Hematopoietic multipotent progenitor cell treated with erythropoietin and hydrocortisone succinate and interleukin-3 and kit ligand, for 8 days (in vitro differentiated cells): ENCODE measurements at regions not wholly inside any gene's neighbourhood (a gene's known extent, or its start where the extent isn't known, plus 50 kb on each side); places are given as distances from the start of the nearest gene placed in this dataset.

ENCODE experiments used
- DNase-seq: peaks from one replicate; pipeline ENCODE4 v3.0.0-alpha.2; 2015

GRCh38 chr21:41689289-41689583, 77.6 kb downstream of the RIPK4 start:
- no peak for DNase-seq

GRCh38 chr21:41687633-41688032, 79.2 kb downstream of the RIPK4 start:
- no peak for DNase-seq

GRCh38 chr21:41686664-41687063, 80.2 kb downstream of the RIPK4 start:
- DNase-seq = no peak

DNA sequence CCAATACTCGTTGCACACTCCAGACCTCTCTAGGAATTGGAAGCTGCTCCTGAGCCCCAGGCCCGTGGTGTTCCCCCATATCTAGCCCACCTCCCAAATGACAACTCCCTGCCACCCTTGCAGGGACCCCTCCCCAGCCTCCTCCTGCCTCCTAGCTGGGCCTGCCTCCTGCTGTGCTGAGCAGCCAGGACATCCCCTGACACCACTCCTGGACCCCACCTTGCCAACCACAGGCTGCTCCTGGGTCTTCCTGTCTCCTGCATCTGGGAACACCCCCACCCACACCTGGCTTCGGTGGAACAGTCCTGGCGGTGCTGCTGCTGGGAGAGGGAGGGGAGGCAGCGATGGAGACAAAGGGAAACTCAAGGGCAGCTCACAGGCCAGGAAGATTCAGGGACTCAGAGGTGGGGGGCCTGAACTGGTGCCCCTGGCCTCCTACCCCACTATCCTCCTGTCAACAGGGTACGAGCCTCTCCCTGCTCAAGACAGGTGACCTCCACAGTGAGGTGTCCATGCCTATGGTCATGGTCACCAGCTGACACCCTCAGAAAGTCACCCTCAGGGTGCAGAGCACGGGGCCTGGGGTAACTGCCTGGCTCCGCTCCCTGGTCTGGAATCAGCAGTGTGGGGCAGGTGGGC, 81.2 kb downstream of the RIPK4 start:
- DNase-seq = no peak

DNA sequence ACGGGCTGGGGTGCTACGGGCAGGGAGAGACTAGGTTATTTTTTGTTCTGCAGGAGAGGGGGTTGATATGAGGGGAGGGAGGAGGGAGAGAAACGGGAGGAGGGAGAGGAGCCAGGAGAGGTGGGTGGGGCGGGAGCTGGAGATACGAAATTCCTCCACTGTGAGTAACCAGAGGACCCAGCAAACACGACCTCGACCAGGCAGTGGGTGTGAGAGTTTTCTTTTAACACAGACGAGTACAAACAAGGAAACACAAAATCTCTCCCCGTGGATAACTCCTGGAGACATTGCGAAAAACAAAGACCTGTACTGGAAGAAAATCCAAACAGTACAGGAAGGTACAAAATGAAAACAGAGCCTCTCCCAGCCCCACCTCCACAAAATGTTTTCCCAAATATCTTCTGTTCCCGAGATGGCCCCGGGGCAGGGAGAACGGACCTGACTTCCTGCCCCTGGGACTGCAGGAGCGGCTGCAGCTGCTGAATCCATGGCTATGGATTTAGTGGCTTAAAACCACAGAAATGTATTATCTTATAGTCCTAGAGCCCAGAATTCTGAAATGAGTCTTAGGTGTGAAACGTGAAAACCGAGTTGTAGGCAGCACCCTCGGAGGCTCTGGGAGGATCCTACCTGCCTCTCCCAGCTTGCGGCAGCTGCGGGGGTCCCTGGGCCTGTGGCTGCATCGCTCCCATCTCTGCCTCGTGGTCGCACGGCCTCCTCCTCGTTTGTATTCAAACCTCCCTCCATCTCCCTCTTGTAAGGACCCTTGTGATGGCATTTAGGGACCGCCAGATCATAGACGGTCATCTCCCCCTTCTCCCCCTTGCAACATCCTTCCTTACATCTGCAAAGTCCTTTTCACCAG, 82.2 kb downstream of the RIPK4 start:
- DNase-seq = no peak

DNA sequence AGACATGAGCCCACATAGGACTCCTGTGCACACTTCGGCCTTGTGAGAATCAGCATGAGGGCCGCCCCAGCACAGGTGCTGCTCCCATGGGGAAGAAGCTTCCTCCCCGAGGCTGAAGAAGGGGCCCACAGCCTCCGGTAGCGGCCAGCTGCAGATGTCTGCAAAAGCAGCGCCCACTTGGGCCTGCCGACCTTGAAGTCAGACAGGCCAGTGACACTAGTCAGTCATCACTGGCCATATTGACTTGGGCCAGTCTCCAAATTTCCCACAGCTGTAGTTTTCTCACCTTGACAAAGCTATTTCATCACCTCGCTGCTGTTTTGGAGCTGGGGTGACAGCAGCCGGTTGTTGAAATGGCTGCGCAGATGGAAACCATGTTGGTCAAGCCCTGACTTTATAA, 83.0 kb downstream of the RIPK4 start:
- DNase-seq = no peak

DNA sequence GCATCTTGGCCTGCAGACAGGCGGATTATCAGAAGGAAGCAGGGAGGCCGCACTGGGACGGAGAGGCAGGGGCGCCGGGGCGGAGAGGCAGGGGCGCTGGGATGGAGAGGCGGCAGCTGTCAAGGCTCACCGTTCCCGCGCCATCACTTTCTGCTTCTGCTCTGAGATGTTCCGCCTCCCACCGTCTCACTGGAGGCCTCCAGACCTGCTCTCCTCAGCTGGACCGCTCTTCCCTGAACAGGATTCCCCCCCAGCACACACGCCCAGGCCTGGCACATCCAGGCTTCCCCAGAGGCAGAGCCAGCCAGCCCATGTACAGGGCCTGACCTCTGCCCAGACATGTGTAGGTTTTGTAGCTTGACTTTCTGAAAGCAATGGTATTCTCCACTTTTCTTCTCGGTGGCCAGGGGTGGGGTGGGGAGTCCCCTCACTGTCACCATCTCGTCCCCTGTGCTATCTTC, 84.1 kb downstream of the RIPK4 start:
- DNase-seq = no peak

DNA sequence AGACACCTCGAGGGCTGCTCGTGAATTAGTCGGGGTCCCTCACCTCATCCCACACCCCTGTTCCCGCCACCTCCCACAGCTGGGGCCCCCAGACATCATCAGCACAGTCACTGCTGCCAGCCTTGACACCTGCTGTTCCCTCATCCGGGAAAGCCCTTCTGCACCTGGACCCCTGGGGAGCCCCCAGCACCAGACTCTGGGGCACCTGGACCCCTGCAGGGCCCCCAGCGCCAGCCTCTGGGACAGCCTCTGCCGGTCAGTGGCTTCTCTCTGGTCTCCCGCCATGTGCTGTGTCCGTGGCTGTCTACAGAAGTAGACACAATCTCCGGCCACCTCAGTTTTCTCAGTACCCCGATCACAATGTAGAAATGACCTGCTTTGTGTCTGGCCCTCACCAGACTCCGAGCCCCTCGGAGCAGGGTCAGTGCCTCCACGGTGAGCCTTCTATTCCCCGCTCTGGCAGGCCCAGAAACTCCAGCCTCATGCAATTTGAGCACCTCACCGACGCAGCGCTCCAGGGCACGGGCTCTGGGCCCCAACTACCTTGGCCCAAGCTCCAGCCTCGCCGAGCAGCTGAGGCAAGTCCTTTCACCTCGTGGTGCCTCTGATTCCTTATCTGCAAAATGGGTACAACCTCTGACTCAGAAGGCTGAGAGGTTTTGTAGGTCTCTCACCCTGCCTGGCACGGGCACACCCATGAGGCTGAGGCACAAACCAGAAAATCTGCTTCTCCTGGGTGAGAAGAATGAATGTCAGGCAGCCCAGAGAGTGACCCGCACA, 84.7 kb downstream of the RIPK4 start:
- no peak for DNase-seq

- DNase-seq = no peak
These were observed 85.5 kb downstream of the RIPK4 start for GRCh38 chr21:41681348-41681801.

DNA sequence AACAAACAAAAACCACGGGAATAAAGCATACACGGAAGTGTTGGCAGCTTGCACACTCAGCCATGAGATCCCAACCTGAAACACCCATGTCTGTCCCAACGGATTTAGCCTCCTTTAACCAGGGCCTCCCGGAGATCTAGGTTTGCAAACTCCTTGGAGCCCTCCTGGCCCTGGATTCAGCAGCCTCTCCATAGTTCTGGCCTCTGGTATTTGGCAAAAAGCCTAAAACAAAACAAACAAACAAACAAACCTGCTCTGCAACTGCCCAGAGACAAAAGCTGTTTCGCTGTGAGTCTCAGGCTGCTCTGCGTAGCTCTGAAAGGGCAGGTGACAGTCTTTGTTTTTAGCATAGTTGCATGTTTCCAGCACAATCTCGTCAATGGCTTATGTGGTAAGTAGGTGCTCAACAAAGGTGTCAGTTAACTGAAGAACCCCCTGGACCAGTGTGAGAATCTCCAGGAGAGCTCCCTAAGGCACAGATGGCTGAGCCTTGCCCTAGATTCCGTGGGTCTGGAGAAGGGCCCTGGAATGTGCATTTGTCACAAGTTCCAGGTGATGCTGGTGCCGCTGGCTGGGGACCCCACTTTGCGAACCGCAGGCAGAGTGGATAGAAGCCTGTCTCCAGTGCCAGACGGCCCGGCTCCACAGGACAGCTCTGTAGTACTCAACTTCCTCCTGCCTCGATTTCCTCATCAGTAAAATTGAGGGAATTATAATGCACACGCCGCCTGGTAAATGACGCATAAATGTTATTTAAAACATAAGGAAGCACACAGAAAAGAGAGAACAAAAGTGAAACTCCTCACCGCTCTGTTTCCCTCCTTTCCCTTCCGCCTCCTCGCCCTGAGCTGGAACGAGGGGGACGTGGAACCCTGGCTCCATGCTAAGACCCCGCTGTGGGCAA, 86.2 kb downstream of the RIPK4 start:
- no peak for DNase-seq

DNA sequence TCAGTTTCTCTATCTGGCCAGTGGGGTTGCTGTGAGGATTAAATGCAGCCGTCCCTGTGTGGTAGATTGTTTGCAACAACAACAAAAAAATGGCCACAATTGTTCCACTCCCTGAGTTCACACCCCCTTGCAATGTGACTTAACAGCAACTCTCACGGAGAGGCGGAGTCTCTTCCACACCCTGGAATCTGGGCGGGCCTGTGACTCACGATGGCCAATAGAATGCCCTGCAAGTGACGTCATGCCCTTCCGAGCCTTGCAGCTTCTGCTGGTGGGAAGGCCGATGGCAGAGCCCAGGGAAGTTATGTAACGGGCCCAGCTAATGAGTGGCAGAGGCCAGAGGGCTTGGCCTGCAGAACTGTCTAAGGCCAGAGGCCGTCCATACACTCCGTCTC, 87.9 kb downstream of the RIPK4 start:
- DNase-seq = peak; percentile 83

DNA sequence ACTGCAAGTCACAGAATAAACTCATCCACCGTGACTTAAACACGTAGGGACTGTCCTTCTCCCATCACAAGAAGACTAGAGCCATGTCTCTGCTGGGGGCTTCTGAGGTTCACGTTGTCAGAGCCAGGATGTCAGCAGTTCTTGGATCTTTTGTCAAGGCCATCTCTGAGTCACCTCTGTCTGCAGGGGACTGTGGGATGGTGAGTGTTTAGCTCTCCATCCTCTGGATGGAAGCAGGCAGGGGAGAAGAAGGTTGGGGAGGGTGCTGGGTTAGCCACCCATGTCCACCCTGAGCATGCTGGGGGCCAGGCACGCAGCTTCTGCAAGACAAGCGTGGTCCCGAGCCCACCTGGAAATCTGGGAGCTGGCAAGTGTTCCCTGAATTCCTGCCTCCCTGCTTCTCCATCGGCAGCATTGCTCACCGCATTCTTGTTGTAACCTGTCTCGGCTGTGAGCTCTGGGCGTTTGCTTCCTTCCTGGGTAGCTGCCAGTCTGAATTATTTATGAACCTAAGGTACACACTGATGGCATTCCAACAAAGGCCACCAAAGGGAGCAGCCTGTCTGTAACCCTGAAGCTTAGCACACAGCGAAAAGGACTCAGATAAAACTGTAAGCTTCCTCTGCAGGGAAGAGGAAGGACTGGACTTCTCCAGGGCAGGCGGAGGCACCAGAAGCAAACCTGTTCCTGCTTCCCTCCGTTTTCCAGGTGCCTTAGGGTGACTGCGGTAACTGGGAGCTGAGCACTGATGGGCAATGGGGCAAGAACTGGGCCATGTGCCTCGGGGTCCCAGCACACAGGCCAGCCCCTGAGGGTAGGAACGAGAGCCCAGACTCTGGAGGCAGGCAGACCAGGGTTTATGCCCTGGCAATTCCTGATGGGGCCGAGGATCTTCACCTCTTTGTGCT, 88.6 kb downstream of the RIPK4 start:
- no peak for DNase-seq

- no peak for DNase-seq
These were observed 89.2 kb downstream of the RIPK4 start for GRCh38 chr21:41677671-41678015.

DNA sequence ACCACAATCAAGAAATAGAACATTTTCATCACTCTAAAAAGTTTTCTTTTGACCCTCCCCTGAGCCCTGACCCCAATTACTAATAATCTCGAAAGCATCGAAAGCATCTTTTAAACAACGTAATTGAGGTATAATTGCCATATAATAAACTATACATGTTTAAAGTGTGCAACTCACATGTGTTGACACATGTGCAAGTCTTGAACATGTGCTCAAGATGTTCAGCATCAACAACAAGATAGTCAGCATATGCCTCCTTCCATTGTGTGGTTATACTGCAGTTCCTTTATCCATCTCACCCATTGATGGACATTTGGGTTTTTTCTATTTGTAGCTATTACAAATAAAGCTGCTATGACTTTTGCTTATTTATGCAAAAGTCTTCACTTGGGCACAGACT, 90.7 kb downstream of the RIPK4 start:
- DNase-seq = no peak

DNA sequence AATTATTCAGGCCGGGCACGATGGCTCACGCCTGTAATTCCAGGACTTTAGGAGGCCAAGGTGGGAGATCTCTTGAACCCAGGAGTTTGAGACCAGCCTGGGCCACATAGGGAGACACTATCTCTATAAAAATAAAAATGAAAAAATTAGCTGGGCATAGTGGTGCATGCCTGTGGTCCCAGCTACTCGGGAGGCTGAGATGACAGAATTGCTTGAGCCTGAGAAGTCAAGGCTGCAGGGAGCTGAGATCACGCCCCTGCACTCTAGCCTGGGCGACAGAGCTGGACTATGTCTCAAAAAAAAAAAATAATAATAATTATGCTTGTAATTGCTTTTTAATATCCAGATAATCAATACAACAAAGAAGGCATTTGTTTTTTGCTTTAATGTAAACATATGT, 91.3 kb downstream of the RIPK4 start:
- no peak for DNase-seq

- no peak for DNase-seq
These were observed 92.5 kb downstream of the RIPK4 start for GRCh38 chr21:41674402-41674801.

GRCh38 chr21:41673596-41674335, 93.1 kb downstream of the RIPK4 start:
- no peak for DNase-seq

- no peak for DNase-seq
These were observed 93.8 kb downstream of the RIPK4 start for GRCh38 chr21:41673071-41673470.

GRCh38 chr21:41672543-41672915, 94.3 kb downstream of the RIPK4 start:
- no peak for DNase-seq

DNA sequence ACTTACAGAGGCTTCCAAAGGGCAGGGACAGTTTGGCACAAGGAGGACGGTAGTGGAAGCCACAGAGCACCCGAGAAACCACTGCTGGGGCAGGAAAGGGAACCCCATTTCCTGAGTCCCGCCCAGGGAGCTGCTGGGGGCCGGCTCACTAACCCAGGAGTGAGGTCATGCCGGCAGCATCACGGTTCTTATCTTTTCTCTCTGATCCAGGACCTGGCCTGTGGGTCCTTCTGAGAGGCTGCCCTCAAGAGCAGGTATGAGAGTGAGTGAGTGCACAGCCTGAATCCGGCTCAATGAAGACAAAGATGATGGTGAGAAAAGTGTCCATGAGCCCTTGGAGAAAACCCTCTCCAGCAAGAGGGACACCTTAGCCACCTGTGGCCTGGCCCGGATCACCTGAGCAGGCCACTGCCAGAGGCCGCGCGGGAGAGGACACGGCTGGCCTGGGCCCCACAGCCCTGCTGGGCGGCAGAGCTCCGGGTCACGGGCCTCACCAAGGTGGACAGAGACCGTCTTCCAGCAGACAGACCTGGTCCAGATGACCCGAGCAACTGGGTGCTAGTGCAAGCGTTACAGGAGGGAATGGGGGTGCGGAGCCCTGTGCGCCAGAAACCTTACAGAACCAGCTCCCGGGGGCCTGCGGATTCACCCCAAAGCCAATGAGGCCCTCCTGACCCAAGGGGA, 94.9 kb downstream of the RIPK4 start:
- no peak for DNase-seq
